ENCODE measurements at regions not wholly inside any gene's neighbourhood (a gene's known extent, or its start where the extent isn't known, plus 50 kb on each side); places are given as distances from the start of the nearest gene placed in this dataset.
"Not testable (repeated sequence)": the region's sequence is repeated elsewhere in the genome, so short reads cannot be mapped to it uniquely, and the experiment has no call there.

GRCh38 chr12:33192226-33192625 lies 247.4 kb downstream of the SYT10 start:
- no peak overlapping the region for H3K27ac ChIP-seq (replicated peaks in 1 of 4)
- WGBS, result 76% methylated on average over 4 of the region's 4 CpGs
- no peaks in the 10 kb centered on the region for H3K4me1 ChIP-seq
- no peaks in the 10 kb centered on the region for H3K36me3 ChIP-seq
- no peak overlapping the region for H3K4me3 ChIP-seq
- TF ChIP-seq POLR2AphosphoS5 (IDR thresholded peaks at IDR 0.05) (no peak), POLR2A (IDR thresholded peaks at IDR 0.05; ENCODE audit: low read depth) (no peak), CTCF (IDR thresholded peaks at IDR 0.05) (no peak), EP300 (IDR thresholded peaks at IDR 0.05) (no peak)
- intact Hi-C loops (cut with DNase I), result no loop called here
- peaks cover 0 to 10% (median 4%) of the 10 kb centered on the region in 4 donors for H3K9me3 ChIP-seq
- H3K27me3 ChIP-seq, result no peaks in the 10 kb centered on the region
- no peak for DNase-seq (ENCODE audit: extremely low spot score)

GRCh38 chr12:33187409-33187808 lies 252.2 kb downstream of the SYT10 start:
- Histone ChIP-seq H3K4me3 (no peak overlapping the region), H3K36me3 (no peaks in the 10 kb centered on the region), H3K9me3 (peaks cover 0 to 6% (median 0%) of the 10 kb centered on the region in 4 donors), H3K27me3 (no peaks in the 10 kb centered on the region), H3K4me1 (no peaks in the 10 kb centered on the region), H3K27ac (replicated peaks in 1 of 4) (no peak overlapping the region)
- intact Hi-C loops (cut with DNase I), result no loop called here
- TF ChIP-seq CTCF (IDR thresholded peaks at IDR 0.05) (no peak), EP300 (IDR thresholded peaks at IDR 0.05) (no peak), POLR2A (IDR thresholded peaks at IDR 0.05; ENCODE audit: low read depth) (no peak), POLR2AphosphoS5 (IDR thresholded peaks at IDR 0.05) (no peak)
- no peak for DNase-seq (ENCODE audit: extremely low spot score)

GRCh38 chr12:33184161-33184560 lies 255.5 kb downstream of the SYT10 start:
- no peak for DNase-seq (ENCODE audit: extremely low spot score)
- Histone ChIP-seq H3K27me3 (no peaks in the 10 kb centered on the region), H3K4me3 (no peak overlapping the region), H3K9me3 (peaks cover 0 to 6% (median 0%) of the 10 kb centered on the region in 4 donors), H3K4me1 (no peaks in the 10 kb centered on the region), H3K27ac (replicated peaks in 1 of 4) (no peak overlapping the region), H3K36me3 (no peaks in the 10 kb centered on the region)
- no peak for TF ChIP-seq POLR2A (IDR thresholded peaks at IDR 0.05; ENCODE audit: low read depth)
- no peak for TF ChIP-seq CTCF (IDR thresholded peaks at IDR 0.05)
- no peak for TF ChIP-seq POLR2AphosphoS5 (IDR thresholded peaks at IDR 0.05)
- TF ChIP-seq EP300 (IDR thresholded peaks at IDR 0.05), result no peak
- 35% methylated on average over 3 of the region's 3 CpGs for WGBS
- intact Hi-C loops (cut with DNase I), result no loop called here

- no peak overlapping the region for H3K27ac ChIP-seq (replicated peaks in 1 of 4)
- H3K4me3 ChIP-seq, result no peak overlapping the region
- TF ChIP-seq POLR2A (IDR thresholded peaks at IDR 0.05; ENCODE audit: low read depth) (no peak), POLR2AphosphoS5 (IDR thresholded peaks at IDR 0.05) (no peak), EP300 (IDR thresholded peaks at IDR 0.05) (no peak), CTCF (IDR thresholded peaks at IDR 0.05) (no peak)
- H3K27me3 ChIP-seq, result no peaks in the 10 kb centered on the region
- H3K9me3 ChIP-seq, result no peaks in the 10 kb centered on the region
- no peaks in the 10 kb centered on the region for H3K4me1 ChIP-seq
- intact Hi-C loops (cut with DNase I), result no loop called here
- no peak for DNase-seq (ENCODE audit: extremely low spot score)
- no peaks in the 10 kb centered on the region for H3K36me3 ChIP-seq
- WGBS, result 26% methylated on average over 1 of the region's 1 CpG
These were observed 257.1 kb downstream of the SYT10 start for GRCh38 chr12:33182485-33182884.

- no peaks in the 10 kb centered on the region for H3K36me3 ChIP-seq
- H3K9me3 ChIP-seq, result no peaks in the 10 kb centered on the region
- no peak overlapping the region for H3K27ac ChIP-seq (replicated peaks in 1 of 4)
- TF ChIP-seq EP300 (IDR thresholded peaks at IDR 0.05), result no peak
- no peak for TF ChIP-seq CTCF (IDR thresholded peaks at IDR 0.05)
- TF ChIP-seq POLR2A (IDR thresholded peaks at IDR 0.05; ENCODE audit: low read depth), result no peak
- no peak for TF ChIP-seq POLR2AphosphoS5 (IDR thresholded peaks at IDR 0.05)
- H3K4me1 ChIP-seq, result no peaks in the 10 kb centered on the region
- H3K4me3 ChIP-seq, result no peak overlapping the region
- WGBS, result 89% methylated on average over 1 of the region's 1 CpG
- intact Hi-C loops (cut with DNase I), result no loop called here
- no peaks in the 10 kb centered on the region for H3K27me3 ChIP-seq
- DNase-seq (ENCODE audit: extremely low spot score), result no peak
These were observed 258.7 kb downstream of the SYT10 start for GRCh38 chr12:33180918-33181317.

GRCh38 chr12:33166260-33166659 lies 269.7 kb upstream of the PKP2 start:
- H3K9me3 ChIP-seq, result peaks cover 0 to 16% (median 6%) of the 10 kb centered on the region in 4 donors
- H3K4me1 ChIP-seq; H3K27ac ChIP-seq (replicated peaks in 1 of 4); H3K4me3 ChIP-seq; intact Hi-C loops (cut with DNase I); H3K27me3 ChIP-seq; DNase-seq (ENCODE audit: extremely low spot score); H3K36me3 ChIP-seq: not testable (repeated sequence)
- WGBS, result 85% methylated on average over 3 of the region's 3 CpGs
